ENCODE measurements at regions not wholly inside any gene's neighbourhood (a gene's known extent, or its start where the extent isn't known, plus 50 kb on each side); places are given as distances from the start of the nearest gene placed in this dataset.

- H3K9me3 ChIP-seq: no peaks in the 10 kb centered on the region
- no peaks in the 10 kb centered on the region for H3K4me1 ChIP-seq
- no peak for DNase-seq (ENCODE audit: low spot score in 2 of 2)
- TF ChIP-seq, protein P1, sequence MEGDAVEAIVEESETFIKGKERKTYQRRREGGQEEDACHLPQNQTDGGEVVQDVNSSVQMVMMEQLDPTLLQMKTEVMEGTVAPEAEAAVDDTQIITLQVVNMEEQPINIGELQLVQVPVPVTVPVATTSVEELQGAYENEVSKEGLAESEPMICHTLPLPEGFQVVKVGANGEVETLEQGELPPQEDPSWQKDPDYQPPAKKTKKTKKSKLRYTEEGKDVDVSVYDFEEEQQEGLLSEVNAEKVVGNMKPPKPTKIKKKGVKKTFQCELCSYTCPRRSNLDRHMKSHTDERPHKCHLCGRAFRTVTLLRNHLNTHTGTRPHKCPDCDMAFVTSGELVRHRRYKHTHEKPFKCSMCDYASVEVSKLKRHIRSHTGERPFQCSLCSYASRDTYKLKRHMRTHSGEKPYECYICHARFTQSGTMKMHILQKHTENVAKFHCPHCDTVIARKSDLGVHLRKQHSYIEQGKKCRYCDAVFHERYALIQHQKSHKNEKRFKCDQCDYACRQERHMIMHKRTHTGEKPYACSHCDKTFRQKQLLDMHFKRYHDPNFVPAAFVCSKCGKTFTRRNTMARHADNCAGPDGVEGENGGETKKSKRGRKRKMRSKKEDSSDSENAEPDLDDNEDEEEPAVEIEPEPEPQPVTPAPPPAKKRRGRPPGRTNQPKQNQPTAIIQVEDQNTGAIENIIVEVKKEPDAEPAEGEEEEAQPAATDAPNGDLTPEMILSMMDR (IDR thresholded peaks at IDR 0.05): no peak
- H3K27ac ChIP-seq: no peak overlapping the region
- no peaks in the 10 kb centered on the region for H3K36me3 ChIP-seq
- H3K4me3 ChIP-seq: no peak overlapping the region
- intact Hi-C loops (cut with DNase I): no loop called here
- no peaks in the 10 kb centered on the region for H3K27me3 ChIP-seq
Measured at GRCh38 chr14:46058964-46059563, 592.5 kb downstream of the RPL10L start.

DNA sequence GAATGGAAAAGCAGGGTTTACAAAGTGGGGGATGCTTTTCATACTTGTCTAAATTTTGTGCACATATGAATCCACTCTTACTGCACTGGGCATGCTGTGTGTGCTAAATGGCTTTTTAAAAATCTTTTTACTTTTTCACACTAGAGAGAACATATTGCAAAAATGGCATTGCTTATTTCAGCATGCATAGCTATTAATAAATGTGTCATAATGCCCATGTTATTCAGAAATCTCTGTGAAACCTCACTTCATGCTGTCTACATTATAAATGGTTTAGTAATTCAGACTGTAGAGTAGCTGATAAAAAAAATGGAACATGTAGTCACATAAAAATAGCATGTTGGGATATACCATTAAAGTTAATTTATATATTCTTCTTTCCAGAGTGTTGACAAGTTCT is 593.8 kb downstream of the RPL10L start:
- intact Hi-C loops (cut with DNase I): no loop called here
- Histone ChIP-seq H3K36me3 (no peaks in the 10 kb centered on the region), H3K4me1 (no peaks in the 10 kb centered on the region), H3K4me3 (no peak overlapping the region), H3K27ac (no peak overlapping the region), H3K9me3 (no peaks in the 10 kb centered on the region), H3K27me3 (no peaks in the 10 kb centered on the region)
- DNase-seq (ENCODE audit: low spot score in 2 of 2): no peak
- TF ChIP-seq, protein P1 (IDR thresholded peaks at IDR 0.05): no peak

- TF ChIP-seq, protein P1 (IDR thresholded peaks at IDR 0.05): no peak
- Histone ChIP-seq H3K36me3 (no peaks in the 10 kb centered on the region), H3K4me1 (no peaks in the 10 kb centered on the region), H3K27me3 (no peaks in the 10 kb centered on the region), H3K27ac (no peak overlapping the region), H3K4me3 (no peak overlapping the region), H3K9me3 (no peaks in the 10 kb centered on the region)
- no peak for DNase-seq (ENCODE audit: low spot score in 2 of 2)
- intact Hi-C loops (cut with DNase I): no loop called here
Measured at GRCh38 chr14:46054526-46054925, 597.1 kb downstream of the RPL10L start.

DNA sequence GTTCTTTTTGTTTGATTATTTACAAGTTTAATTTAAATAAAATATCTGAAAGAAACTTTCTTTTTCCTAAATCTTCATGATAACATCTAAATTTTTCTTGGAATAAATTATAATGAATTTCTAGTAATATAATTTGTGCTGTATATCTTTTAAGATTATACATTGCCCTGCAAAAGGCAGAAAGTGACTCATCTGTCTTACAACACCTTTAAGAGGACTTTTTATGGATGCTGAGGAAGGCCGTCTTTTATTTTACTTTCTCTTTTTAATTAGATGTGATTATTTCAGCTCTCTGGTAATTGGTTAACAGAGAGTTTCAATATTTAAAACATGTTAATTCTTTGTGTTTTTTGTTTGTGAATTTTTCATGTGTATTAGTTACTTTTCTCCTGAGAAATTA is 598.4 kb downstream of the RPL10L start:
- H3K9me3 ChIP-seq: no peaks in the 10 kb centered on the region
- intact Hi-C loops (cut with DNase I): no loop called here
- TF ChIP-seq, protein P1 (IDR thresholded peaks at IDR 0.05): no peak
- H3K27me3 ChIP-seq: no peaks in the 10 kb centered on the region
- H3K27ac ChIP-seq: no peak overlapping the region
- no peak for DNase-seq (ENCODE audit: low spot score in 2 of 2)
- H3K4me3 ChIP-seq: no peak overlapping the region
- no peaks in the 10 kb centered on the region for H3K36me3 ChIP-seq
- no peaks in the 10 kb centered on the region for H3K4me1 ChIP-seq

GRCh38 chr14:46051796-46052195 is 599.8 kb downstream of the RPL10L start:
- H3K36me3 ChIP-seq: no peaks in the 10 kb centered on the region
- peaks cover 0 to 5% of the 10 kb centered on the region in 2 donors for H3K9me3 ChIP-seq
- H3K4me3 ChIP-seq: no peak overlapping the region
- no peak overlapping the region for H3K27ac ChIP-seq
- DNase-seq (ENCODE audit: low spot score in 2 of 2): no peak
- H3K4me1 ChIP-seq: no peaks in the 10 kb centered on the region
- no peaks in the 10 kb centered on the region for H3K27me3 ChIP-seq
- TF ChIP-seq, protein P1 (IDR thresholded peaks at IDR 0.05): no peak
- intact Hi-C loops (cut with DNase I): no loop called here

GRCh38 chr14:46048127-46048526 is 603.5 kb downstream of the RPL10L start:
- Histone ChIP-seq H3K9me3 (peaks cover 0 to 5% of the 10 kb centered on the region in 2 donors), H3K4me3 (no peak overlapping the region), H3K36me3 (no peaks in the 10 kb centered on the region), H3K27ac (no peak overlapping the region), H3K27me3 (no peaks in the 10 kb centered on the region), H3K4me1 (no peaks in the 10 kb centered on the region)
- TF ChIP-seq, protein P1 (IDR thresholded peaks at IDR 0.05): no peak
- no peak for DNase-seq (ENCODE audit: low spot score in 2 of 2)
- intact Hi-C loops (cut with DNase I): no loop called here
